Erythroblast (primary cell): ENCODE measurements at regions not wholly inside any gene's neighbourhood (a gene's known extent, or its start where the extent isn't known, plus 50 kb on each side); places are given as distances from the start of the nearest gene placed in this dataset.

ENCODE experiments used
- DNase-seq, 2 experiments: peaks; one replicate each; lab custom pipeline; 2025; lab: John Stamatoyannopoulos, UW
- GATA1 ChIP-seq: IDR thresholded peaks from 2 replicates; pipeline ENCODE4 v1.6.1; 2011; ENCODE audit warnings: low read depth, mild to moderate bottlenecking, control low read depth, low read length, moderate library complexity
- POLR2A ChIP-seq: IDR thresholded peaks from 2 replicates; pipeline ENCODE4 v1.6.1; 2011; ENCODE audit warnings: mild to moderate bottlenecking, low read length

- no peak for DNase-seq
- TF ChIP-seq GATA1, result no peak
- no peak for TF ChIP-seq POLR2A
Measured at GRCh38 chr10:52654201-52654600, 118.4 kb downstream of the MBL2 start.

DNA sequence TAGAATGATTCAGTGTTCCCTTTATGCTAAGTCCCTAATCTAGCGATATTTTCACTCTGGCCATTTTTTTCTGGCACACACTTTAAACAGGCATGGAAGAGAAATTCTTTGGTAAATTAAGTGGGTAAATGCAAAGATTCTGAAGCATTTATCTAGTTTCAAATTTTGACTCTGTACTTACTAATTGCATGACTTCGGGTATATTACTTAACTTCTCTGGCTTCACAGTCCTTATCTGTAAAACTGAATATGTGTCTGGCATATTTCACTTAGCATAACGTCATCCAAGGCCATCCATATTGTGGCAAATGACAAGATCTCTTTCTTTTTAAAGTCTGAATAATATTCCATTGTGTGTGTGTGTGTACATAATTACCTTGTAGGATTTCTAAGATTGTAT is 114.5 kb downstream of the MBL2 start:
- TF ChIP-seq GATA1 (no peak), POLR2A (no peak)
- no peak for DNase-seq

GRCh38 chr10:52659085-52659484 is 113.5 kb downstream of the MBL2 start:
- TF ChIP-seq POLR2A, result no peak
- TF ChIP-seq GATA1, result no peak
- DNase-seq, result no peak

- TF ChIP-seq GATA1 (no peak), POLR2A (no peak)
- no peak for DNase-seq
Measured at GRCh38 chr10:52662256-52662655, 110.3 kb downstream of the MBL2 start.

GRCh38 chr10:52663161-52663560 is 109.4 kb downstream of the MBL2 start:
- TF ChIP-seq POLR2A (no peak), GATA1 (no peak)
- no peak for DNase-seq

GRCh38 chr10:52664629-52665028 is 108.0 kb downstream of the MBL2 start:
- TF ChIP-seq POLR2A (no peak), GATA1 (no peak)
- DNase-seq, result no peak

DNA sequence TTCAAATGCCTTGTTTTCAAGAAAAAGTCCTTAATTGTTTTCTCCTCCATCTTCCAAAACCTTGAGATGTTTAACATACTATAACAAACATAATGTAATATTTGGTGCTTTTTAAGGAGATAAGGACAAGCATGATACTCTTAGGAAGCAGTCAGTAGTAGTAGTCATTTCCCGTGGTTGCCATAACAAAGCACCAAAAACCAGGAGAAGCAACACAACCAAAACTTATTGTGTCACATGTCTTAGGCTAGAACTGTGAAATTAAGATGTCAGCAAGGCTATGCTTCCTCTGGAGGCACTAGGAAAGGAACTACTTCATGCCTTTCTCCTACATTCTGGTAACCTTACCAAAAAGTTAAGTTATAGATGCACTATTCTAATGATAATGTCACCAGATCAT is 106.8 kb downstream of the MBL2 start:
- TF ChIP-seq GATA1 (no peak), POLR2A (no peak)
- no peak for DNase-seq

GRCh38 chr10:52666931-52667330 is 105.7 kb downstream of the MBL2 start:
- no peak for DNase-seq
- TF ChIP-seq GATA1 (no peak), POLR2A (no peak)

DNA sequence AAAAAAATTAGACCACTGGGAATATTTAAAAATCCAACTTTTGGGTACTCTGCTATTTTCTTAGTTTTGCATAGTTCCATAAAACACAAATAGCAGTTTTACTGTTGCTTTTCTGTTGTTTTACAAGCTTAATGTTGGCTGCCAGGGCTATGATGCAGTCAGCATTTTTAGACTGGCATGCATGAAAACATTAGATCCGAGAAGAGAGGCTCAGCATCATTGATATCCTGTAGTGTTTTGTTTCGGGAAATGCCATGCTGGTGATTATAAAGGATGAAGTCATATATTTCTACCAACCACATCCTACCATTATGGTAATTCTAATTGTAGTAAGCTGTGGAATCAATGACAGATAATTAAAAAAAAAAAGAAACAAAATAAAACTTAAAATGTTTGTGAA is 104.6 kb downstream of the MBL2 start:
- no peak for DNase-seq
- TF ChIP-seq GATA1, result no peak
- no peak for TF ChIP-seq POLR2A

GRCh38 chr10:52672880-52673279 is 99.7 kb downstream of the MBL2 start:
- no peak for DNase-seq
- TF ChIP-seq POLR2A, result no peak
- no peak for TF ChIP-seq GATA1

DNA sequence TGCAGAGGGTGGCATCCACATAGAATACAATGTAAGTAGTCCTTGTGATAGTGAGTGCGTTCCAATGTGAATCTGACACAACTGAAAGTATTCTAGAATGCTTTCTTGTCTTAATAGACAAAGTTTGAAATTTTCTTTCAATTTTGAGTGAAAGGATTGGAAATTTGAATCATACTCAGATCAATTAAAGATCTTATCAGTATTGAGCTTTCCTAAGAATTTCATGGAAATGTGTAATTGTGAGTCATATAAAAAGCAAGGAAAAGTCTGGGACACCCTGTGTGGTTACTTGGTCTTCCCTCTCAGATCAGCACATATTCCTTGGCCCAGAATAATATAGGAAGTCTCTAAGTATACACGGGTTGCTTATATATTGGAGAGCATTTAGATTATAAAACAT is 99.1 kb downstream of the MBL2 start:
- TF ChIP-seq POLR2A (no peak), GATA1 (no peak)

GRCh38 chr10:52674474-52674873 is 98.1 kb downstream of the MBL2 start:
- DNase-seq, result no peak
- TF ChIP-seq GATA1 (no peak), POLR2A (no peak)

More for the DNA sequence above, 99.1 kb downstream of the MBL2 start:
- no peak for DNase-seq

DNA sequence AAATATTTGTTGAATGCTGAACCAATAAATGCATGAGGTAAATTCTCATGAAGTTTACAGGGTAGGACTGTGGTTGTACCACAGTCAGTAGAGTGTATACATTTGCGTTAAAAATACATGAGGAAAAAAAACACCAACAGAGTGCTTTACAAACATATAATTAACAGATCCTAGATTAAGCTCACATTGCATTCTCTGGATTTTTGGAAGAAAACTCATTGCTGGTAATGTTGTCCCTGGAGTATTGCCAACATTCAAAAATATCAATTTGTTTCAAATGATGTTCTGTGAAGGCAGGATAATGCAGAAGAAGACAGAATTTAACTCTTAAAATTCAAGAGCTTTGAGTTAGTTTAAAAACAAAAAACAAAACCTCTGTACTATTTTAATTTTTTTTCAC is 95.5 kb downstream of the MBL2 start:
- no peak for DNase-seq
- TF ChIP-seq POLR2A (no peak), GATA1 (no peak)

DNA sequence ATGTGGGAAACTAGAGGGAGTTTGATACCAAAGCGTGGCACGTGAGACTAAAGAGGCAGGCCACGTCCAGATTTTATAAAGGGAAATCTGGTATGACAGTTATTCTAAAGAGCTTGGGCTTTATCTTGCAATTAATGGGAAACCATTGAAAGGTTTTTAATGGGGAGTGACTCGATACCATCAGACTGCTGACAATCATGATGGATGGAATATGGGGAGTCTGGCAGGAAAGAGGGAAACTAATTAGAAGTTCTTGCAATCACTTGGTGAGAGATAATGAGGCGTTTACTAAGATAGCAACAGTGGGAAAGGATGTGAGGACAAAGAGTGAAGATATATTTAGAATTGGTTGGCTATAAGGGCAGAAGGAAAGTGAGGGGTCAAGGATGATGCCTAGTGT is 94.0 kb downstream of the MBL2 start:
- no peak for DNase-seq
- TF ChIP-seq GATA1 (no peak), POLR2A (no peak)

DNA sequence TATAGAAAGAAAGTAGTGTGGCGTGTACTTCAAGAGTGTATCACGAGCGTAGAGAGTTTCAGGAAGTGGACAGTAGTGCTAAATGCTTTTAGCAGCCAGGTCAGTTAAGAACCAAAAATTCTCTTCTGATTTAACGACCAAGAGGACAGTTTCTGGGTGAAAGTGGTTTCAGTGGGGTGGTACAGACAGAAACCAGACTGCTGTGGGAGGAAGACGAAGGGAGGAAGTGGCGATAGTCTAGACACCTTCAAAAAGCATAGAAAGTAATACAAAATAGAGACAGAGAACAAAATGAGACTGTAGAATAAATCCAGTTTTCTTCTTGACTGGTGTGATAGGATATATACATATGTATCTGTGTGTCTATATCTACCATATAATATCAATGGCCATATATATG is 93.5 kb downstream of the MBL2 start:
- TF ChIP-seq POLR2A, result no peak
- DNase-seq, result no peak

- TF ChIP-seq GATA1 (no peak), POLR2A (no peak)
- no peak for DNase-seq
Measured at GRCh38 chr10:52682766-52683165, 89.8 kb downstream of the MBL2 start.

GRCh38 chr10:52683776-52684175 is 88.8 kb downstream of the MBL2 start:
- no peak for DNase-seq
- TF ChIP-seq POLR2A (no peak), GATA1 (no peak)
